PFSK-1 (cell line): ENCODE measurements at regions not wholly inside any gene's neighbourhood (a gene's known extent, or its start where the extent isn't known, plus 50 kb on each side); places are given as distances from the start of the nearest gene placed in this dataset.

Experiments
- FOXP2 ChIP-seq: optimal IDR thresholded peaks from 2 replicates; pipeline ENCODE3; 2011; ENCODE audit warnings: borderline replicate concordance, control low read depth, inconsistent platforms; ENCODE audit not compliant: insufficient read depth; ENCODE audit errors: extremely low read length, extremely low read depth
- POLR2AphosphoS5 ChIP-seq: IDR thresholded peaks from 2 replicates; pipeline ENCODE4 v1.6.1; 2012; ENCODE audit warnings: low read depth, mild to moderate bottlenecking, control low read depth, low read length, moderate library complexity
- SIN3A ChIP-seq: IDR thresholded peaks from 2 replicates; pipeline ENCODE4 v1.6.1; 2012; ENCODE audit warnings: mild to moderate bottlenecking, low read length, moderate library complexity, borderline replicate concordance; ENCODE audit not compliant: insufficient read depth
- TAF1 ChIP-seq: IDR thresholded peaks from 2 replicates; pipeline ENCODE4 v1.6.1; 2012; ENCODE audit warnings: low read length, control low read depth, borderline replicate concordance; ENCODE audit not compliant: insufficient read depth
- TF ChIP-seq, protein P1 (sequence below), 2 experiments: IDR thresholded peaks; 2 replicates each; pipeline versions ENCODE4 v1.6.1 to v1.8.0; 2011 to 2012; ENCODE audit warnings: low read depth in 2 of 2, low read length in 2 of 2, control low read depth in 1 of 2, inconsistent platforms in 1 of 2, mild to moderate bottlenecking in 1 of 2, moderate library complexity in 1 of 2; ENCODE audit not compliant: insufficient read depth in 1 of 2

- TF ChIP-seq TAF1 (no peak), POLR2AphosphoS5 (no peak), FOXP2 (no peak), SIN3A (no peak)
- TF ChIP-seq, protein P1, sequence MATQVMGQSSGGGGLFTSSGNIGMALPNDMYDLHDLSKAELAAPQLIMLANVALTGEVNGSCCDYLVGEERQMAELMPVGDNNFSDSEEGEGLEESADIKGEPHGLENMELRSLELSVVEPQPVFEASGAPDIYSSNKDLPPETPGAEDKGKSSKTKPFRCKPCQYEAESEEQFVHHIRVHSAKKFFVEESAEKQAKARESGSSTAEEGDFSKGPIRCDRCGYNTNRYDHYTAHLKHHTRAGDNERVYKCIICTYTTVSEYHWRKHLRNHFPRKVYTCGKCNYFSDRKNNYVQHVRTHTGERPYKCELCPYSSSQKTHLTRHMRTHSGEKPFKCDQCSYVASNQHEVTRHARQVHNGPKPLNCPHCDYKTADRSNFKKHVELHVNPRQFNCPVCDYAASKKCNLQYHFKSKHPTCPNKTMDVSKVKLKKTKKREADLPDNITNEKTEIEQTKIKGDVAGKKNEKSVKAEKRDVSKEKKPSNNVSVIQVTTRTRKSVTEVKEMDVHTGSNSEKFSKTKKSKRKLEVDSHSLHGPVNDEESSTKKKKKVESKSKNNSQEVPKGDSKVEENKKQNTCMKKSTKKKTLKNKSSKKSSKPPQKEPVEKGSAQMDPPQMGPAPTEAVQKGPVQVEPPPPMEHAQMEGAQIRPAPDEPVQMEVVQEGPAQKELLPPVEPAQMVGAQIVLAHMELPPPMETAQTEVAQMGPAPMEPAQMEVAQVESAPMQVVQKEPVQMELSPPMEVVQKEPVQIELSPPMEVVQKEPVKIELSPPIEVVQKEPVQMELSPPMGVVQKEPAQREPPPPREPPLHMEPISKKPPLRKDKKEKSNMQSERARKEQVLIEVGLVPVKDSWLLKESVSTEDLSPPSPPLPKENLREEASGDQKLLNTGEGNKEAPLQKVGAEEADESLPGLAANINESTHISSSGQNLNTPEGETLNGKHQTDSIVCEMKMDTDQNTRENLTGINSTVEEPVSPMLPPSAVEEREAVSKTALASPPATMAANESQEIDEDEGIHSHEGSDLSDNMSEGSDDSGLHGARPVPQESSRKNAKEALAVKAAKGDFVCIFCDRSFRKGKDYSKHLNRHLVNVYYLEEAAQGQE (IDR thresholded peaks at IDR 0.05; ENCODE audit: insufficient read depth in 1 of 2, low read depth in 2 of 2, low read length in 2 of 2): no peak
Observed at GRCh38 chr2:863732-864450, 86.8 kb upstream of the SNTG2 start.

DNA sequence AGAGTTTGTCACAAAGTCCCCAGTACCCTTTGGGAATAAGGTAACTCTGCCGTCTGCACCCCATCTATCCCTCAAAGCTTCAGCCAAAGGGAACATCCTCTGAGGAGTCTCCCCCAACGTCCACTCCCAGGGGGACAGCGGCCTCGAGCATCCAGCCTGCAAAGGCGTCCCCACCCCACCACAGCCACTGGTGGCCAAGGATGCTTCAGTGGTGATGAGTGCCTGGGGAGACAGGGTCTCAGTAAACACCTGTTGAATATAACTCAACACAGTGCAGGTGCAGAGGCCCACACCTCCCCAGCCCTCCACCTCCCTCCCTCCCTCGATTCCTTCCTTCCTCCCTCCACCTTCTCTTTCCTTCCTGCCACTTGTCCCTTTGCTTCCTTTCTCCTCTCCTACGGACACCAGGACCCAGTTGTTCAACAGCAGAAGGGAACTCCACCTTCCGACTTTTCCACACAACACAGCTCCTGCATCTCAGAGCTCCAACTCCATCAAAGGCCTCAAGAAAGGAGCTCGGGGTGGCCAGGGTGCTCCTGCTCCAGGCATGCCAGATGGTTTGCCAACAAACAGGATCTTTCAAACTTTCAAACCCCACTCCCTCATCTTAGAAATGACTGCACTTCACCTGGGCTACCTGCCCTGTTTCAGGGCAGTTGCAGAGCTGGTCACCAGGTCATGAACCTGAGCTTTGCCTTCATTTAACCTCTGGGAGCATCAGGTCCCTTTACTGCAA lies 87.8 kb upstream of the SNTG2 start:
- TF ChIP-seq POLR2AphosphoS5 (no peak), SIN3A (no peak), TAF1 (no peak), FOXP2 (no peak)
- TF ChIP-seq, protein P1 (IDR thresholded peaks at IDR 0.05; ENCODE audit: insufficient read depth in 1 of 2, low read depth in 2 of 2, low read length in 2 of 2): no peak

GRCh38 chr2:862355-862687 lies 88.3 kb upstream of the SNTG2 start:
- TF ChIP-seq FOXP2: no peak
- TF ChIP-seq, protein P1 (IDR thresholded peaks at IDR 0.05; ENCODE audit: insufficient read depth in 1 of 2, low read depth in 2 of 2, low read length in 2 of 2): no peak
- no peak for TF ChIP-seq SIN3A
- no peak for TF ChIP-seq TAF1
- no peak for TF ChIP-seq POLR2AphosphoS5

DNA sequence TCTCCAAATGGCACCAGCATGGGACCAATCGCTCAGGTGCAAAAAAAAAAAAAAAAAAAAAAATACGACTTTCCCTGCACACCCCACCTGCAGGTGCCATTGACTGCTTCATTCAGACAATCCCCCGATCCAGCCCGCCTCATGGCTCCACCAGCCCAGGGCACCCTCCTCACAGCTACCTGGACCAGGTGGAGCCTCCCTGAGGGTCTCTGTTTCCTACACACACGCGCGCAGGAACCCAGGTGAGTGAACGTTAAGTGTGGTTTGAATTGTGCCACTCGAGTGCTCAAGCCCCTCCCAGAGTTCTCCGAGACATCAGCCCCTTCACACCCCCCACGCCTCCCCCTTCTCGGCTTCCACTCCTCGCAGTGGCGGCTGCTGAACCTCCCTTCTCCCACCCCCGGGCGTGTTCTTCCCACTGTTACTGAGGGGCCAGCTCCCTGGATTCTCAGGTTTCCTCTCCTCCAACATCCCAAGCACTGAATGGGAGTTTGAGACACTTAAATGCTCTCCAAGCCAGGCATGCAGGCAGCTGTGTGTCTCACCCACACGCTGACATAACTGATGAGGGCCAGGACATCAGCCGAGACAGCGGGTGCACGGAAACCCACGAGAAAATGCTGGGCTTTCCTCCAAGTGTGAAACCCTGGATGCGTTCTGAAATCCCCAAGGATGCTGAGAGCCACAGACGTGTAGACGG lies 88.8 kb upstream of the SNTG2 start:
- TF ChIP-seq TAF1: no peak
- TF ChIP-seq, protein P1 (IDR thresholded peaks at IDR 0.05; ENCODE audit: insufficient read depth in 1 of 2, low read depth in 2 of 2, low read length in 2 of 2): no peak
- TF ChIP-seq SIN3A: no peak
- no peak for TF ChIP-seq FOXP2
